Activated CD4-positive, alpha-beta memory T cell treated with anti-CD3 and anti-CD28 coated beads, Interleukin-2, amount 10 ng/mL, durations not matched to agents 7 days and 5 days (primary cell): ENCODE measurements at regions not wholly inside any gene's neighbourhood (a gene's known extent, or its start where the extent isn't known, plus 50 kb on each side); places are given as distances from the start of the nearest gene placed in this dataset.
"Not testable (repeated sequence)": the region's sequence is repeated elsewhere in the genome, so short reads cannot be mapped to it uniquely, and the experiment has no call there.

Experiments
- CTCF ChIA-PET: fragments of 350-600 bp; sonication (Branson Sonifier 250); formaldehyde crosslinking; loops from one replicate; lab custom pipeline; 2021; ENCODE audit warnings: antibody characterized with exemption, inconsistent platforms; lab: Charles Lee
- POLR2A ChIA-PET: fragments of 350-600 bp; sonication (Branson Sonifier 250); formaldehyde crosslinking; loops from one replicate; lab custom pipeline; 2021; ENCODE audit warnings: antibody characterized with exemption; lab: Charles Lee
- DNase-seq: peaks from one replicate; pipeline ENCODE4 v3.0.0-alpha.2; 2020
- H3K27ac Mint-ChIP-seq: one replicate; pipeline ENCODE4 v1.8.0; 2021; ENCODE audit warnings: mild to moderate bottlenecking, mixed read lengths
- H3K27me3 Mint-ChIP-seq: one replicate; pipeline ENCODE4 v1.8.0; 2021; ENCODE audit warnings: mixed read lengths
- H3K36me3 Mint-ChIP-seq: one replicate; pipeline ENCODE4 v1.8.0; 2021; ENCODE audit warnings: low read depth, mixed read lengths
- H3K4me1 Mint-ChIP-seq: one replicate; pipeline ENCODE4 v1.8.0; 2021; ENCODE audit warnings: mixed read lengths
- H3K4me3 Mint-ChIP-seq: one replicate; pipeline ENCODE4 v1.8.0; 2021; ENCODE audit warnings: mild to moderate bottlenecking, mixed read lengths
- H3K9me3 Mint-ChIP-seq: one replicate; pipeline ENCODE4 v1.8.0; 2021; ENCODE audit warnings: mixed read lengths

DNA sequence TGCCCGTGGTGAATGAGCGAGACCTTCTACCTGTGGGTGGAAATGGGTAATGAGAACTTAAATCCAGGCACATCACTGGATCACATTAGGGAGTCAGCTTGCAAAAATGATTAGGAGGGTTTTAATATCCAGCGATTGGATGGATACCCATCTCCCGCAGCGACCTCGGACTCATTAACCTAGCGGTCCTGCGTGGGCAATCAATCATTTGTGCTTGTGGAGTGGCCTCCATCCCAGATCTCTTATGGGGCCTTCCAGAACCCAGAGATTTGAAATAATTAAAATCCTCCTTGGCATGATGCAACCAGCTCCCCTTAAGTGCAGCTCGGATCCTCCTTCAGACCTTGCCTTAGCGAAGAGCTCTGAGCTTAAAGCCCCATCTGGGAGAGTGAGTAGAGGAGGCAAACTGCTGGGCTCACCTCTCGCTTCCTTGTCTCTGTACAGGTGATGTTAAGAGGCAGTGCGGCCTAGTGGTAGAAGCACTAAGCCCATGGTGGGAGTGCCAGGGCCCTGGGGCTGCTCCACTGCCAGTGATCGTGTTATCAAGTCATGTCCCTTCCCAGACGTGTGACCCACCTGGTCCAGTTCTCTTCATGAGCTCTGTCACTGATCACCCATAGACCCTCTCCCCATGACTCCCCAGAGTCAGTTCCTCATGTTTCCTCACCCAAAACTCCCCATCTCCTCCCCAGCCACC lies 285.2 kb upstream of the TLE3 start:
- Mint-ChIP-seq H3K36me3 (no peaks in the 10 kb centered on the region), H3K9me3 (no peaks in the 10 kb centered on the region), H3K27ac (no peak overlapping the region), H3K27me3 (no peaks in the 10 kb centered on the region), H3K4me3 (no peak overlapping the region), H3K4me1 (no peaks in the 10 kb centered on the region)
- no peak for DNase-seq
- CTCF ChIA-PET, result interaction anchor here (1.2 kb wide), 1 partner anchor 105 kb away, joined by 4 read pairs; no protein-coding TSS in a partner anchor
- POLR2A ChIA-PET, result no interaction called here

DNA sequence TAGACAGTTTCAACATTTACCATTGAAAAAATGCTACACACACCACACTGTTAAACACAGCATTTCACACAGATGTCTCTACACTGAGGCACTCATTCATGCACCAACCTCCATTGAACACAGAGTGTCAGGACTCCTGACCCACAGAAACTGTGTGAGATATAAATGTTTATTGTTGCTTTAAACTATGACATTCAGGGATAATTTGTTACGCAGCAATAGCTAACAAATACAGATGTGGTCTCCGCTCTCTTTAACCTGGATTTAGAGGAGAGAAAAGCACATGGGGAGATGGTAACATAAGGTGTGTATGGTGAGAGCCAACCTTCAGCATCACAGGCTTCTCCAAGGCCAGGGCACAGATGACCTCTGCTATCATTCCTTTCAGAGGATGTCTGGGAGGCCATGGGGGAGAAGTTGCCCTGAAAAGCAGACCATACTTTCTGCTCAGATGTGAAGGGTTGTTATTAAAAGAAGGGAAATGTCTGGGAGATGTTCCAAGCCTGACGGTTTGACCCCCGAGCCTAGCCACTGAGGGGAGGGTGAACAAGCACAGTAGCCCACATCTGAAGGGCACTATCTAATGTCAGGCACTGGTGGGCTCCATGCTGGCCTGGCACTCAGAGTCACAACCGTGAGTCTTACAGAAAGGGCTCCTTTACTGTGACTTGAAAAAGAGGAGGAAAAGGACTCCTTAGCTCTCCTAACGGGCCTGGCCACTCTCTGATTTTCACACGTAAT lies 284.5 kb upstream of the TLE3 start:
- no peak overlapping the region for H3K4me3 Mint-ChIP-seq
- POLR2A ChIA-PET, result no interaction called here
- no peaks in the 10 kb centered on the region for H3K9me3 Mint-ChIP-seq
- no peaks in the 10 kb centered on the region for H3K27me3 Mint-ChIP-seq
- CTCF ChIA-PET, result interaction anchor here (1.2 kb wide), 1 partner anchor 106 kb away, joined by 4 read pairs; no protein-coding TSS in a partner anchor
- H3K36me3 Mint-ChIP-seq, result no peaks in the 10 kb centered on the region
- no peak for DNase-seq
- H3K27ac Mint-ChIP-seq, result no peak overlapping the region
- no peaks in the 10 kb centered on the region for H3K4me1 Mint-ChIP-seq

- Mint-ChIP-seq H3K27ac (no peak overlapping the region), H3K4me1 (no peaks in the 10 kb centered on the region), H3K36me3 (no peaks in the 10 kb centered on the region), H3K9me3 (no peaks in the 10 kb centered on the region), H3K4me3 (no peak overlapping the region), H3K27me3 (peaks cover 12% of the 10 kb centered on the region)
- no peak for DNase-seq
- ChIA-PET CTCF (no interaction called here), POLR2A (no interaction called here)
Measured at GRCh38 chr15:70379938-70380883, 282.5 kb upstream of the TLE3 start.

- Mint-ChIP-seq H3K4me3 (no peak overlapping the region), H3K27me3 (peaks cover 13% of the 10 kb centered on the region), H3K4me1 (no peaks in the 10 kb centered on the region), H3K27ac (no peak overlapping the region), H3K36me3 (no peaks in the 10 kb centered on the region), H3K9me3 (no peaks in the 10 kb centered on the region)
- DNase-seq, result no peak
- POLR2A ChIA-PET, result no interaction called here
- CTCF ChIA-PET, result no interaction called here
Measured at GRCh38 chr15:70379134-70379533, 281.4 kb upstream of the TLE3 start.

GRCh38 chr15:70378126-70379031 lies 280.7 kb upstream of the TLE3 start:
- no peaks in the 10 kb centered on the region for H3K9me3 Mint-ChIP-seq
- POLR2A ChIA-PET, result no interaction called here
- H3K36me3 Mint-ChIP-seq, result no peaks in the 10 kb centered on the region
- H3K27me3 Mint-ChIP-seq, result peaks cover 13% of the 10 kb centered on the region
- no peaks in the 10 kb centered on the region for H3K4me1 Mint-ChIP-seq
- DNase-seq, result no peak
- CTCF ChIA-PET, result no interaction called here
- no peak overlapping the region for H3K27ac Mint-ChIP-seq
- no peak overlapping the region for H3K4me3 Mint-ChIP-seq

- no peak overlapping the region for H3K27ac Mint-ChIP-seq
- H3K9me3 Mint-ChIP-seq, result no peaks in the 10 kb centered on the region
- H3K36me3 Mint-ChIP-seq, result no peaks in the 10 kb centered on the region
- no peak for DNase-seq
- no peak overlapping the region for H3K4me3 Mint-ChIP-seq
- ChIA-PET CTCF (no interaction called here), POLR2A (no interaction called here)
- H3K4me1 Mint-ChIP-seq, result no peaks in the 10 kb centered on the region
- peaks cover 16% of the 10 kb centered on the region for H3K27me3 Mint-ChIP-seq
Measured at GRCh38 chr15:70376929-70377691, 279.4 kb upstream of the TLE3 start.

- ChIA-PET POLR2A (no interaction called here), CTCF (no interaction called here)
- no peaks in the 10 kb centered on the region for H3K36me3 Mint-ChIP-seq
- H3K27ac Mint-ChIP-seq, result no peak overlapping the region
- no peak for DNase-seq
- peaks cover 19% of the 10 kb centered on the region for H3K27me3 Mint-ChIP-seq
- no peaks in the 10 kb centered on the region for H3K4me1 Mint-ChIP-seq
- no peak overlapping the region for H3K4me3 Mint-ChIP-seq
- H3K9me3 Mint-ChIP-seq, result no peaks in the 10 kb centered on the region
Measured at GRCh38 chr15:70376031-70376928, 278.6 kb upstream of the TLE3 start.

DNA sequence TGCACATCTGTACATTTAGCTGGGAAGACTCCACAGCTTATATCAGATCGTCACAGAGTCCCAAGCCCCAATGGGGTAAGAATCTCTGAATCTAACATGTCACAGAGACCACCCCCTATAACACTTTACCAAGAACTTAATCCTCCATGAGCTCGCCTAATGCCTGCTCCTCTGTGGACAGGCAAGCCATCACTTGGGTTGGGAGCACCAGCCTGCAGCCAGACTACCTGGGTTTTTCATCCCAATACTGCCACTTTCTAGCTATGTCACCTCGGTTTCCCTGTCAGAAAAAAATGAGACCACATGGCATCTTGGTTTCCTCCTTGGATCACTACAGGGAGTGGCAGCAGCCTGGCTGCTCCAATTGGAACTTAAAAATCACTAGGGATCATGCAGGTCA lies 277.9 kb upstream of the TLE3 start:
- DNase-seq, result no peak
- Mint-ChIP-seq H3K4me1 (no peaks in the 10 kb centered on the region), H3K27ac (no peak overlapping the region), H3K9me3 (no peaks in the 10 kb centered on the region), H3K4me3 (no peak overlapping the region), H3K36me3 (no peaks in the 10 kb centered on the region), H3K27me3 (peaks cover 25% of the 10 kb centered on the region)
- ChIA-PET POLR2A (no interaction called here), CTCF (no interaction called here)

DNA sequence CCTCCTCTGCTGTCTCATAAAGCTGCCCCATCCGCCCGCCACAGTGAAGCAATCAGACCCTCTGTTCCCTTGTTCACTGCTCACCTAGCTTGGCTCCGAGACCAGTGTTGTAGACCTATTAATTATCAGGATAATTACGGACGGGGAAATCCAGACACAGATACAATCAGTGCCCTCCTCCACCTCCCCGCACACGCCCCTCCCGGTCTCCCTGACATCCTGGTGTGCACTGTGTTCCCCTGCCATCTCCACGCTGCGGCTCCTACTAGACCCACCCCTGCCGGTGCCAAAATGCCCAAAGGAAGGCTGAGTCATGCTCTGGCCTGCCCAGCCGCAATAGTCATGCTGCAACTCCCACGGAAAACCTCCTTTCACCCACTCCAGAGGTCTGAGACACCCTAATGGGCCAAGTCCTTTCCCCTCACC lies 277.3 kb upstream of the TLE3 start:
- H3K36me3 Mint-ChIP-seq, result no peaks in the 10 kb centered on the region
- H3K4me3 Mint-ChIP-seq, result no peak overlapping the region
- no peaks in the 10 kb centered on the region for H3K9me3 Mint-ChIP-seq
- POLR2A ChIA-PET, result no interaction called here
- peaks cover 30% of the 10 kb centered on the region for H3K27me3 Mint-ChIP-seq
- no peaks in the 10 kb centered on the region for H3K4me1 Mint-ChIP-seq
- H3K27ac Mint-ChIP-seq, result no peak overlapping the region
- no peak for DNase-seq
- CTCF ChIA-PET, result no interaction called here

- Mint-ChIP-seq H3K4me3 (no peak overlapping the region), H3K4me1 (no peaks in the 10 kb centered on the region), H3K27me3 (peaks cover 38% of the 10 kb centered on the region), H3K36me3 (no peaks in the 10 kb centered on the region), H3K27ac (no peak overlapping the region), H3K9me3 (no peaks in the 10 kb centered on the region)
- ChIA-PET CTCF (no interaction called here), POLR2A (no interaction called here)
- no peak for DNase-seq
Measured at GRCh38 chr15:70374096-70374495, 276.4 kb upstream of the TLE3 start.

- H3K27ac Mint-ChIP-seq, H3K4me1 Mint-ChIP-seq, H3K4me3 Mint-ChIP-seq, CTCF ChIA-PET, H3K9me3 Mint-ChIP-seq, H3K36me3 Mint-ChIP-seq, DNase-seq, POLR2A ChIA-PET: not testable (repeated sequence)
- peaks cover 43% of the 10 kb centered on the region for H3K27me3 Mint-ChIP-seq
Measured at GRCh38 chr15:70373439-70373838, 275.7 kb upstream of the TLE3 start.
